Choroid plexus epithelial cell (primary cell): ENCODE measurements at regions not wholly inside any gene's neighbourhood (a gene's known extent, or its start where the extent isn't known, plus 50 kb on each side); places are given as distances from the start of the nearest gene placed in this dataset.

Experiments used
- DNase-seq: peaks from one replicate; pipeline ENCODE4 v3.0.0-alpha.2; 2010; ENCODE audit warnings: low read depth
- H3K4me3 ChIP-seq: 2 replicates; pipeline ENCODE4 v1.5.1; 2011; ENCODE audit warnings: low read depth, mild to moderate bottlenecking, control low read depth, low read length, moderate library complexity
- CTCF ChIP-seq: conservative IDR thresholded peaks from 2 replicates; pipeline ENCODE4 v1.5.1; 2011; ENCODE audit warnings: low read depth, mild to moderate bottlenecking, control low read depth, inconsistent platforms, low read length, moderate library complexity

GRCh38 chr6:16976385-16977183, 125.3 kb upstream of the STMND1 start:
- TF ChIP-seq CTCF: no peak
- no peak overlapping the region for H3K4me3 ChIP-seq
- no peak for DNase-seq

GRCh38 chr6:16974704-16975359, 127.0 kb upstream of the STMND1 start:
- H3K4me3 ChIP-seq: no peak overlapping the region
- TF ChIP-seq CTCF: no peak
- peak; percentile 9 for DNase-seq

- peak; percentile 15 for DNase-seq
- H3K4me3 ChIP-seq: no peak overlapping the region
- no peak for TF ChIP-seq CTCF
Observed at GRCh38 chr6:16974387-16974673, 127.5 kb upstream of the STMND1 start.

- TF ChIP-seq CTCF: no peak
- H3K4me3 ChIP-seq: no peak overlapping the region
- DNase-seq: no peak
Observed at GRCh38 chr6:16973545-16974386, 128.1 kb upstream of the STMND1 start.

GRCh38 chr6:16973051-16973450, 128.8 kb upstream of the STMND1 start:
- TF ChIP-seq CTCF: no peak
- DNase-seq: no peak
- H3K4me3 ChIP-seq: no peak overlapping the region

- no peak overlapping the region for H3K4me3 ChIP-seq
- no peak for TF ChIP-seq CTCF
- DNase-seq: no peak
Observed at GRCh38 chr6:16972535-16972934, 129.3 kb upstream of the STMND1 start.
